A549 (cell line): ENCODE measurements at regions not wholly inside any gene's neighbourhood (a gene's known extent, or its start where the extent isn't known, plus 50 kb on each side); places are given as distances from the start of the nearest gene placed in this dataset.
"Not testable (repeated sequence)": the region's sequence is repeated elsewhere in the genome, so short reads cannot be mapped to it uniquely, and the experiment has no call there.

Experiments
- ATAC-seq, 2 experiments: fragments of 200-7000 bp in 1 of 2; fragments of >200 bp in 1 of 2; cut with Nextera tagmentation in 1 of 2; cut with Tn5 transposase in 1 of 2; 3 replicates each; pipeline versions ENCODE4 v1.8.0 to v1.9.1; 2018 to 2020; ENCODE audit warnings: mild to moderate bottlenecking in 1 of 2, moderate library complexity in 1 of 2
- CTCF ChIA-PET: fragments of 300-600 bp; sonication (Branson Sonifier 250); formaldehyde crosslinking; extraction: SDS; loops from one replicate; lab custom pipeline; 2021; ENCODE audit warnings: antibody characterized with exemption, inconsistent platforms; lab: Yijun Ruan, JAX
- POLR2A ChIA-PET: fragments of 350-600 bp; formaldehyde crosslinking; extraction: SDS; loops from one replicate; lab custom pipeline; 2021; ENCODE audit warnings: antibody characterized with exemption, inconsistent platforms; lab: Yijun Ruan, JAX
- DNase-seq, 2 experiments: peaks; one replicate each; pipeline versions ENCODE4 v3.0.0 to v3.0.0-alpha.2; 2011 to 2016; ENCODE audit warnings: low read depth in 1 of 2, low spot score in 1 of 2
- FAIRE-seq: peaks from 2 replicates; lab custom pipeline; 2011; peaks lifted over from hg19 to GRCh38; lab: Jason Lieb, UNC
- H3K27ac ChIP-seq, 2 experiments: fragments of >200 bp; sonication (Bioruptor Twin); formaldehyde crosslinking; 3 replicates each; pipeline ENCODE4 v1.5.1; 2016 to 2017
- H3K4me1 ChIP-seq: fragments of >200 bp; sonication (Bioruptor Twin); formaldehyde crosslinking; 3 replicates; pipeline ENCODE4 v1.6.1; 2016
- H3K4me2 ChIP-seq: fragments of >200 bp; sonication (Bioruptor Twin); formaldehyde crosslinking; 3 replicates; pipeline ENCODE4 v1.6.1; 2016
- H3K4me3 ChIP-seq: fragments of >200 bp; sonication (Bioruptor Twin); formaldehyde crosslinking; 3 replicates; pipeline ENCODE4 v1.5.1; 2016
- H3K9me3 ChIP-seq: fragments of >200 bp; sonication (Bioruptor Twin); formaldehyde crosslinking; 3 replicates; pipeline ENCODE4 v1.6.1; 2016
- CEBPB ChIP-seq, 2 experiments: fragments of >200 bp in 1 of 2; sonication (Bioruptor Twin) in 1 of 2; formaldehyde crosslinking in 1 of 2; IDR thresholded peaks; 2 replicates each; pipeline ENCODE4 v1.6.1; 2012 to 2016
- CTCF ChIP-seq: fragments of >200 bp; sonication (Bioruptor Twin); formaldehyde crosslinking; IDR thresholded peaks from 3 replicates; pipeline ENCODE4 v1.5.1; 2016
- E2F6 ChIP-seq: IDR thresholded peaks from 2 replicates; pipeline ENCODE4 v1.6.1; 2012; ENCODE audit warnings: low read depth, borderline replicate concordance
- EP300 ChIP-seq, 2 experiments: fragments of >200 bp; sonication (Bioruptor Twin); formaldehyde crosslinking; IDR thresholded peaks; 2 replicates in 1 of 2; 3 replicates in 1 of 2; pipeline ENCODE4 v1.6.1; 2016 to 2017
- ESRRA ChIP-seq: fragments of 150-350 bp; IDR thresholded peaks from 2 replicates; pipeline ENCODE4 v1.6.1; 2014; ENCODE audit warnings: mild to moderate bottlenecking, low read length, borderline replicate concordance
- HEYL ChIP-seq: fragments of 250-450 bp; sonication (Bioruptor Pico); IDR thresholded peaks from 2 replicates; pipeline ENCODE4 v1.8.0; 2021; ENCODE audit warnings: mild to moderate bottlenecking, moderate library complexity
- HOXA7 ChIP-seq: fragments of 250-450 bp; sonication (Bioruptor Pico); IDR thresholded peaks from 2 replicates; pipeline ENCODE4 v1.5.0; 2020; ENCODE audit warnings: mild to moderate bottlenecking, moderate library complexity
- HOXB13 ChIP-seq: fragments of 250-450 bp; sonication (Bioruptor Pico); IDR thresholded peaks from 2 replicates; pipeline ENCODE4 v1.5.0; 2020; ENCODE audit warnings: low read depth, mild to moderate bottlenecking, moderate library complexity
- HOXB5 ChIP-seq: fragments of 250-450 bp; sonication (Bioruptor Pico); IDR thresholded peaks from 2 replicates; pipeline ENCODE4 v1.5.0; 2020; ENCODE audit warnings: mild to moderate bottlenecking, moderate library complexity
- MAZ ChIP-seq: fragments of 150-350 bp; IDR thresholded peaks from 2 replicates; pipeline ENCODE4 v1.6.1; 2014; ENCODE audit warnings: antibody characterized with exemption, low read depth, low read length, borderline replicate concordance
- NFE2L2 ChIP-seq: fragments of 150-350 bp; conservative IDR thresholded peaks from 2 replicates; pipeline ENCODE4 v1.6.1; 2014; ENCODE audit warnings: low read length
- NPAS2 ChIP-seq: fragments of 250-450 bp; sonication (Bioruptor Pico); IDR thresholded peaks from 2 replicates; pipeline ENCODE4 v1.8.0; 2022; ENCODE audit warnings: mild to moderate bottlenecking, moderate library complexity, borderline replicate concordance
- PHF8 ChIP-seq: fragments of 200-600 bp; sonication (generic); IDR thresholded peaks from 2 replicates; pipeline ENCODE4 v1.6.1; 2016; ENCODE audit warnings: low read depth, mild to moderate bottlenecking, antibody characterized with exemption, moderate library complexity, borderline replicate concordance
- POLR2AphosphoS2 ChIP-seq: conservative IDR thresholded peaks from 2 replicates; pipeline ENCODE4 v1.6.1; 2012; ENCODE audit warnings: low read length, improper control_type of control experiment, inconsistent platforms
- REST ChIP-seq: fragments of 200-600 bp; sonication (generic); IDR thresholded peaks from 2 replicates; pipeline ENCODE4 v1.6.1; 2016; ENCODE audit warnings: antibody characterized with exemption, mild to moderate bottlenecking, moderate library complexity
- RNF2 ChIP-seq: fragments of 200-600 bp; sonication (generic); IDR thresholded peaks from 2 replicates; pipeline ENCODE4 v1.6.1; 2016; ENCODE audit warnings: low read depth, mild to moderate bottlenecking, antibody characterized with exemption, moderate library complexity, borderline replicate concordance
- SMC3 ChIP-seq: fragments of >200 bp; sonication (Bioruptor Twin); formaldehyde crosslinking; IDR thresholded peaks from 3 replicates; pipeline ENCODE4 v1.6.1; 2018; ENCODE audit warnings: inconsistent platforms
- TFCP2L1 ChIP-seq: fragments of 250-450 bp; sonication (Bioruptor Pico); IDR thresholded peaks from 2 replicates; pipeline ENCODE4 v1.5.0; 2021; ENCODE audit warnings: mild to moderate bottlenecking
- ZC3H11A ChIP-seq: fragments of 450-650 bp; IDR thresholded peaks from 2 replicates; pipeline ENCODE4 v1.6.1; 2014; ENCODE audit warnings: antibody characterized with exemption, mild to moderate bottlenecking
- ZFP36 ChIP-seq: fragments of 450-650 bp; IDR thresholded peaks from 2 replicates; pipeline ENCODE4 v1.6.1; 2014; ENCODE audit warnings: borderline replicate concordance; ENCODE audit not compliant: partially characterized antibody
- ZNF302 ChIP-seq: fragments of 250-450 bp; sonication (Bioruptor Pico); IDR thresholded peaks from 2 replicates; pipeline ENCODE4 v1.9.0; 2021; ENCODE audit warnings: inconsistent platforms, mild to moderate bottlenecking, moderate library complexity
- WGBS: methylation state at CpG from one replicate; pipeline ENCODE4 v1.1.6; 2017; ENCODE audit errors: missing lambda C conversion rate; 5-methylcytosine and 5-hydroxymethylcytosine counted together

GRCh38 chr4:67275179-67275750 lies 270.0 kb downstream of the CENPC start:
- CTCF ChIA-PET: no interaction called here
- no peak for TF ChIP-seq HOXB13 (CRISPR knock-in tag)
- no peak for TF ChIP-seq ZC3H11A
- TF ChIP-seq CTCF: no peak
- TF ChIP-seq HOXB5 (CRISPR knock-in tag): no peak
- no peak for TF ChIP-seq ZNF302 (CRISPR knock-in tag)
- TF ChIP-seq MAZ: no peak
- no peak for TF ChIP-seq CEBPB (IDR thresholded peaks at IDR 0.05)
- no peak for TF ChIP-seq POLR2AphosphoS2
- TF ChIP-seq TFCP2L1 (CRISPR knock-in tag): no peak
- no peak overlapping the region for H3K4me3 ChIP-seq
- FAIRE-seq (no peak), ATAC-seq (no peak), DNase-seq (no peak)
- no peaks in the 10 kb centered on the region for H3K9me3 ChIP-seq
- POLR2A ChIA-PET: no interaction called here
- no peak overlapping the region for H3K27ac ChIP-seq
- no peak overlapping the region for H3K4me2 ChIP-seq
- WGBS: no CpG with 5 or more reads among the region's 11 CpGs
- H3K4me1 ChIP-seq: no peaks in the 10 kb centered on the region

- ATAC-seq, CTCF ChIA-PET, H3K4me2 ChIP-seq: not testable (repeated sequence)
Measured at GRCh38 chr4:67274671-67275070, 270.6 kb downstream of the CENPC start.

GRCh38 chr4:67273666-67274065 lies 271.6 kb downstream of the CENPC start:
- POLR2A ChIA-PET: no interaction called here
- 0% methylated on average over 1 of the region's 2 CpGs for WGBS
- no peak for TF ChIP-seq SMC3
- TF ChIP-seq ZFP36: no peak
- TF ChIP-seq RNF2: no peak
- TF ChIP-seq, all 56 proteins: peak for 0
- no peak for ATAC-seq
- Histone ChIP-seq H3K27ac (no peak overlapping the region), H3K9me3 (no peaks in the 10 kb centered on the region), H3K4me1 (no peaks in the 10 kb centered on the region), H3K4me2 (no peak overlapping the region), H3K4me3 (no peak overlapping the region)
- CTCF ChIA-PET: no interaction called here
- no peak for FAIRE-seq
- no peak for DNase-seq

More at GRCh38 chr4:67274671-67275070, 270.6 kb downstream of the CENPC start:
- DNase-seq, H3K9me3 ChIP-seq, H3K27ac ChIP-seq, H3K4me1 ChIP-seq, H3K4me3 ChIP-seq, FAIRE-seq, POLR2A ChIA-PET: not testable (repeated sequence)
- WGBS: 2% methylated on average over 3 of the region's 3 CpGs

GRCh38 chr4:67261971-67262370 lies 283.3 kb downstream of the CENPC start:
- no peaks in the 10 kb centered on the region for H3K9me3 ChIP-seq
- 0% methylated on average over 1 of the region's 1 CpG for WGBS
- no peak overlapping the region for H3K27ac ChIP-seq
- no peak overlapping the region for H3K4me3 ChIP-seq
- H3K4me1 ChIP-seq: no peaks in the 10 kb centered on the region
- no peak for TF ChIP-seq EP300 (IDR thresholded peaks at IDR 0.05)
- CTCF ChIA-PET: no interaction called here
- FAIRE-seq (no peak), DNase-seq (no peak), ATAC-seq (no peak)
- POLR2A ChIA-PET: no interaction called here
- H3K4me2 ChIP-seq: no peak overlapping the region

GRCh38 chr4:67256388-67257043 lies 288.8 kb downstream of the CENPC start:
- Histone ChIP-seq H3K4me1 (no peaks in the 10 kb centered on the region), H3K9me3 (no peaks in the 10 kb centered on the region), H3K4me2 (no peak overlapping the region), H3K27ac (no peak overlapping the region), H3K4me3 (no peak overlapping the region)
- no peak for DNase-seq
- ATAC-seq: no peak
- 5% methylated on average over 2 of the region's 3 CpGs for WGBS
- no peak for FAIRE-seq
- ChIA-PET CTCF (interaction anchor here (0.6 kb wide), 1 partner anchor 334 kb away, joined by 3 read pairs; no protein-coding TSS in a partner anchor), POLR2A (no interaction called here)
- no peak for TF ChIP-seq HEYL (CRISPR knock-in tag)
- no peak for TF ChIP-seq E2F6
- TF ChIP-seq ESRRA: no peak
- TF ChIP-seq NFE2L2: no peak
- no peak for TF ChIP-seq ZC3H11A
- no peak for TF ChIP-seq NPAS2 (CRISPR knock-in tag)
- no peak for TF ChIP-seq REST
- no peak for TF ChIP-seq PHF8
- no peak for TF ChIP-seq HOXA7
- TF ChIP-seq MAZ: no peak
